ENCODE measurements at regions not wholly inside any gene's neighbourhood (a gene's known extent, or its start where the extent isn't known, plus 50 kb on each side); places are given as distances from the start of the nearest gene placed in this dataset.
"Not testable (repeated sequence)": the region's sequence is repeated elsewhere in the genome, so short reads cannot be mapped to it uniquely, and the experiment has no call there.

- not testable (repeated sequence) for H3K4me3 ChIP-seq (ENCODE audit: low read length); DNase-seq (ENCODE audit: low read depth)
Observed at GRCh38 chr2:101645886-101646285, 51.6 kb upstream of the MAP4K4 start.

GRCh38 chr2:101644842-101645383 lies 52.6 kb upstream of the MAP4K4 start:
- TF ChIP-seq, protein P1, sequence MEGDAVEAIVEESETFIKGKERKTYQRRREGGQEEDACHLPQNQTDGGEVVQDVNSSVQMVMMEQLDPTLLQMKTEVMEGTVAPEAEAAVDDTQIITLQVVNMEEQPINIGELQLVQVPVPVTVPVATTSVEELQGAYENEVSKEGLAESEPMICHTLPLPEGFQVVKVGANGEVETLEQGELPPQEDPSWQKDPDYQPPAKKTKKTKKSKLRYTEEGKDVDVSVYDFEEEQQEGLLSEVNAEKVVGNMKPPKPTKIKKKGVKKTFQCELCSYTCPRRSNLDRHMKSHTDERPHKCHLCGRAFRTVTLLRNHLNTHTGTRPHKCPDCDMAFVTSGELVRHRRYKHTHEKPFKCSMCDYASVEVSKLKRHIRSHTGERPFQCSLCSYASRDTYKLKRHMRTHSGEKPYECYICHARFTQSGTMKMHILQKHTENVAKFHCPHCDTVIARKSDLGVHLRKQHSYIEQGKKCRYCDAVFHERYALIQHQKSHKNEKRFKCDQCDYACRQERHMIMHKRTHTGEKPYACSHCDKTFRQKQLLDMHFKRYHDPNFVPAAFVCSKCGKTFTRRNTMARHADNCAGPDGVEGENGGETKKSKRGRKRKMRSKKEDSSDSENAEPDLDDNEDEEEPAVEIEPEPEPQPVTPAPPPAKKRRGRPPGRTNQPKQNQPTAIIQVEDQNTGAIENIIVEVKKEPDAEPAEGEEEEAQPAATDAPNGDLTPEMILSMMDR (IDR thresholded peaks at IDR 0.05; ENCODE audit: insufficient read depth, low read depth, low read length, missing control alignments), result no peak
- no peak for DNase-seq (ENCODE audit: low read depth)
- H3K4me3 ChIP-seq (ENCODE audit: low read length), result no peak overlapping the region

GRCh38 chr2:101643004-101643524 lies 54.4 kb upstream of the MAP4K4 start:
- H3K4me3 ChIP-seq (ENCODE audit: low read length), result no peak overlapping the region
- DNase-seq (ENCODE audit: low read depth), result no peak
- TF ChIP-seq, protein P1 (IDR thresholded peaks at IDR 0.05; ENCODE audit: insufficient read depth, low read depth, low read length, missing control alignments), result no peak

DNA sequence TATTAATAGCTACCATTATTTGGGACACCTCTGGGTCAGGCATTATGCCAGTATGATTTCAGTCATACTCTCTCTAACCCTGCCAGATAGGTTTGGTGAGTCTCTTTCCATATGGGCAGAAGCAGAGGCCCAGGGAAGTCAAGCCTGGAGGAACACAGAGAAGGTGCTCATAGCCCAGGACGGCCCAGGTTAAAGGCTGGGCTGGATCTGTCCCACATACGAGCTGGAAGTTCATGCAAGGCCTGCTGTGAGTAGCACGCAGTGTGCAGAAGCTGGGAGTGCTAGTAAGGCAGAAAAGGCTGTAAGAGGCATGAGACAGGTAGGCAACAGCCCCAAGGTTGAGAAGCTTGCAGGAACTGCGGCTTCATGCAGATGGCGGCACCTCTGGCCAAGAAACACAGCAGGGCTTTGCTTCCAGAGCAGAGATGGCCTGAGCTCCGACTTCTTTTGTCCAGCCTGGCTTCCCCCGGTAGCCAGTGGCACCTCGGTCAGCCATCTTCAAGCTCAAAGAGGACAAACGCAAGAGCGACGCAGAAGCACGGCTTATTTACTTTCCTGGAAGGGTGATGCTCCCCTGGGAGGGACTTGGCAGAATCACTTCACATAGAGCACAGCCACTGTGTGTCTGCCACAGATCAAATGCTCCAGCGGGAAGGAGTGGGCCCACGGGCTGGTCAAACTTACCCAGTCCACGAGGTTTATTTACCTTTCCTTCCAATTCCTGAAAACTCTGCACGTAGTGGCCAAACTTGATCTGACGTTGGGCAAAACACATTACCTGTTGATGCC lies 58.5 kb upstream of the MAP4K4 start:
- TF ChIP-seq, protein P1 (IDR thresholded peaks at IDR 0.05; ENCODE audit: insufficient read depth, low read depth, low read length, missing control alignments), result no peak
- no peak for DNase-seq (ENCODE audit: low read depth)
- no peak overlapping the region for H3K4me3 ChIP-seq (ENCODE audit: low read length)

DNA sequence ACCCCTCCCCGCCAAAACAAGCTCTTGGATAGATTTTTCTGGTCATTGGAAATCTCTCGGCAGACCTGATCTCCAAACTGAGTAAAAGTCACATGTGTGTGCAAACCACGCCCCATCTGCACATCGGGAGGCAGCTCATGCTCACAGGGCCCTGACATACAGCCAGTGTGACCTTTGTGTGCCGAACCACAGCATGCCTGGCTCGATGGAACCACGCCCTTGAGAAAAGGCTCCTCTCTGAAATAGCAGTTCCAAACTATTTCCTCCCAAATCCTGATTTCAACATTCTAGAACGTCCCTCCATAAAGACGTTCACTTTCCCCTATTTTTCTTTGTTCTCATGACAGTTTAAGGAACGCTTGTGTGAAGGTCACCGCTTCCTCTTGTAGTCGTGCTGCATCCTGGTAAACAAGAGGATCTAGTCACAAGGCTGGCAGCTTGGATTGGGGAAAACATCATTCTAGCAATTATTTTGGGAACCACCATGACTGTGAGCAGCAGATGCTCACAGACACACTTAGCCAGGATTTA lies 59.3 kb upstream of the MAP4K4 start:
- H3K4me3 ChIP-seq (ENCODE audit: low read length), result no peak overlapping the region
- TF ChIP-seq, protein P1 (IDR thresholded peaks at IDR 0.05; ENCODE audit: insufficient read depth, low read depth, low read length, missing control alignments), result no peak
- no peak for DNase-seq (ENCODE audit: low read depth)

GRCh38 chr2:101630224-101630949 lies 67.1 kb upstream of the MAP4K4 start:
- peak; percentile 96 for DNase-seq (ENCODE audit: low read depth)
- no peak overlapping the region for H3K4me3 ChIP-seq (ENCODE audit: low read length)
- TF ChIP-seq, protein P1 (IDR thresholded peaks at IDR 0.05; ENCODE audit: insufficient read depth, low read depth, low read length, missing control alignments), result no peak

- no peak overlapping the region for H3K4me3 ChIP-seq (ENCODE audit: low read length)
- TF ChIP-seq, protein P1 (IDR thresholded peaks at IDR 0.05; ENCODE audit: insufficient read depth, low read depth, low read length, missing control alignments), result no peak
- no peak for DNase-seq (ENCODE audit: low read depth)
Observed at GRCh38 chr2:101628030-101628392, 69.5 kb upstream of the MAP4K4 start.
